ENCODE measurements at regions not wholly inside any gene's neighbourhood (a gene's known extent, or its start where the extent isn't known, plus 50 kb on each side); places are given as distances from the start of the nearest gene placed in this dataset.
"Not testable (repeated sequence)": the region's sequence is repeated elsewhere in the genome, so short reads cannot be mapped to it uniquely, and the experiment has no call there.

- Histone ChIP-seq H3K27ac (replicated peaks) (no peak overlapping the region), H3K27me3 (ENCODE audit: insufficient read depth, poor library complexity, severe bottlenecking) (no peaks in the 10 kb centered on the region), H3K4me3 (replicated peaks; ENCODE audit: insufficient read depth, low read length) (no peak overlapping the region)
- DNase-seq (ENCODE audit: low read depth in 1 of 2, low spot score in 1 of 2), result no peak
- TF ChIP-seq, protein P1, sequence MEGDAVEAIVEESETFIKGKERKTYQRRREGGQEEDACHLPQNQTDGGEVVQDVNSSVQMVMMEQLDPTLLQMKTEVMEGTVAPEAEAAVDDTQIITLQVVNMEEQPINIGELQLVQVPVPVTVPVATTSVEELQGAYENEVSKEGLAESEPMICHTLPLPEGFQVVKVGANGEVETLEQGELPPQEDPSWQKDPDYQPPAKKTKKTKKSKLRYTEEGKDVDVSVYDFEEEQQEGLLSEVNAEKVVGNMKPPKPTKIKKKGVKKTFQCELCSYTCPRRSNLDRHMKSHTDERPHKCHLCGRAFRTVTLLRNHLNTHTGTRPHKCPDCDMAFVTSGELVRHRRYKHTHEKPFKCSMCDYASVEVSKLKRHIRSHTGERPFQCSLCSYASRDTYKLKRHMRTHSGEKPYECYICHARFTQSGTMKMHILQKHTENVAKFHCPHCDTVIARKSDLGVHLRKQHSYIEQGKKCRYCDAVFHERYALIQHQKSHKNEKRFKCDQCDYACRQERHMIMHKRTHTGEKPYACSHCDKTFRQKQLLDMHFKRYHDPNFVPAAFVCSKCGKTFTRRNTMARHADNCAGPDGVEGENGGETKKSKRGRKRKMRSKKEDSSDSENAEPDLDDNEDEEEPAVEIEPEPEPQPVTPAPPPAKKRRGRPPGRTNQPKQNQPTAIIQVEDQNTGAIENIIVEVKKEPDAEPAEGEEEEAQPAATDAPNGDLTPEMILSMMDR (IDR thresholded peaks at IDR 0.05; ENCODE audit: insufficient read depth, low read length), result no peak
- TF ChIP-seq, protein P2, sequence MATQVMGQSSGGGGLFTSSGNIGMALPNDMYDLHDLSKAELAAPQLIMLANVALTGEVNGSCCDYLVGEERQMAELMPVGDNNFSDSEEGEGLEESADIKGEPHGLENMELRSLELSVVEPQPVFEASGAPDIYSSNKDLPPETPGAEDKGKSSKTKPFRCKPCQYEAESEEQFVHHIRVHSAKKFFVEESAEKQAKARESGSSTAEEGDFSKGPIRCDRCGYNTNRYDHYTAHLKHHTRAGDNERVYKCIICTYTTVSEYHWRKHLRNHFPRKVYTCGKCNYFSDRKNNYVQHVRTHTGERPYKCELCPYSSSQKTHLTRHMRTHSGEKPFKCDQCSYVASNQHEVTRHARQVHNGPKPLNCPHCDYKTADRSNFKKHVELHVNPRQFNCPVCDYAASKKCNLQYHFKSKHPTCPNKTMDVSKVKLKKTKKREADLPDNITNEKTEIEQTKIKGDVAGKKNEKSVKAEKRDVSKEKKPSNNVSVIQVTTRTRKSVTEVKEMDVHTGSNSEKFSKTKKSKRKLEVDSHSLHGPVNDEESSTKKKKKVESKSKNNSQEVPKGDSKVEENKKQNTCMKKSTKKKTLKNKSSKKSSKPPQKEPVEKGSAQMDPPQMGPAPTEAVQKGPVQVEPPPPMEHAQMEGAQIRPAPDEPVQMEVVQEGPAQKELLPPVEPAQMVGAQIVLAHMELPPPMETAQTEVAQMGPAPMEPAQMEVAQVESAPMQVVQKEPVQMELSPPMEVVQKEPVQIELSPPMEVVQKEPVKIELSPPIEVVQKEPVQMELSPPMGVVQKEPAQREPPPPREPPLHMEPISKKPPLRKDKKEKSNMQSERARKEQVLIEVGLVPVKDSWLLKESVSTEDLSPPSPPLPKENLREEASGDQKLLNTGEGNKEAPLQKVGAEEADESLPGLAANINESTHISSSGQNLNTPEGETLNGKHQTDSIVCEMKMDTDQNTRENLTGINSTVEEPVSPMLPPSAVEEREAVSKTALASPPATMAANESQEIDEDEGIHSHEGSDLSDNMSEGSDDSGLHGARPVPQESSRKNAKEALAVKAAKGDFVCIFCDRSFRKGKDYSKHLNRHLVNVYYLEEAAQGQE (IDR thresholded peaks at IDR 0.05; ENCODE audit: insufficient replicate concordance, low read depth), result no peak
- TF ChIP-seq POLR2AphosphoS5 (IDR thresholded peaks at IDR 0.05; ENCODE audit: low read depth) (no peak), GABPA (IDR thresholded peaks at IDR 0.05; ENCODE audit: low read depth) (no peak), SPI1 (IDR thresholded peaks at IDR 0.05; ENCODE audit: borderline replicate concordance, low read depth) (no peak)
Measured at GRCh38 chr19:28351761-28352160, 861.2 kb downstream of the UQCRFS1 start.

- H3K27me3 ChIP-seq (ENCODE audit: insufficient read depth, poor library complexity, severe bottlenecking); DNase-seq (ENCODE audit: low read depth in 1 of 2, low spot score in 1 of 2); H3K27ac ChIP-seq (replicated peaks); H3K4me3 ChIP-seq (replicated peaks; ENCODE audit: insufficient read depth, low read length): not testable (repeated sequence)
Measured at GRCh38 chr19:28351321-28351720, 861.6 kb downstream of the UQCRFS1 start.

GRCh38 chr19:28350673-28351072 is 862.3 kb downstream of the UQCRFS1 start:
- DNase-seq (ENCODE audit: low read depth in 1 of 2, low spot score in 1 of 2), result no peak
- TF ChIP-seq GABPA (IDR thresholded peaks at IDR 0.05; ENCODE audit: low read depth), result no peak
- TF ChIP-seq, protein P1 (IDR thresholded peaks at IDR 0.05; ENCODE audit: insufficient read depth, low read length), result no peak
- TF ChIP-seq, protein P2 (IDR thresholded peaks at IDR 0.05; ENCODE audit: insufficient replicate concordance, low read depth), result no peak
- no peak for TF ChIP-seq SPI1 (IDR thresholded peaks at IDR 0.05; ENCODE audit: borderline replicate concordance, low read depth)
- no peak for TF ChIP-seq POLR2AphosphoS5 (IDR thresholded peaks at IDR 0.05; ENCODE audit: low read depth)
- no peaks in the 10 kb centered on the region for H3K27me3 ChIP-seq (ENCODE audit: insufficient read depth, poor library complexity, severe bottlenecking)

GRCh38 chr19:28350037-28350436 is 862.9 kb downstream of the UQCRFS1 start:
- DNase-seq (ENCODE audit: low read depth in 1 of 2, low spot score in 1 of 2), result no peak
- TF ChIP-seq GABPA (IDR thresholded peaks at IDR 0.05; ENCODE audit: low read depth), result no peak
- TF ChIP-seq, protein P2 (IDR thresholded peaks at IDR 0.05; ENCODE audit: insufficient replicate concordance, low read depth), result no peak
- TF ChIP-seq SPI1 (IDR thresholded peaks at IDR 0.05; ENCODE audit: borderline replicate concordance, low read depth), result no peak
- TF ChIP-seq POLR2AphosphoS5 (IDR thresholded peaks at IDR 0.05; ENCODE audit: low read depth), result no peak
- TF ChIP-seq, protein P1 (IDR thresholded peaks at IDR 0.05; ENCODE audit: insufficient read depth, low read length), result no peak
- Histone ChIP-seq H3K27ac (replicated peaks) (no peak overlapping the region), H3K27me3 (ENCODE audit: insufficient read depth, poor library complexity, severe bottlenecking) (no peaks in the 10 kb centered on the region), H3K4me3 (replicated peaks; ENCODE audit: insufficient read depth, low read length) (no peak overlapping the region)

More at GRCh38 chr19:28350673-28351072, 862.3 kb downstream of the UQCRFS1 start:
- Histone ChIP-seq H3K27ac (replicated peaks) (no peak overlapping the region), H3K4me3 (replicated peaks; ENCODE audit: insufficient read depth, low read length) (no peak overlapping the region)
